Skeletal muscle satellite cell (primary cell): ENCODE measurements at regions not wholly inside any gene's neighbourhood (a gene's known extent, or its start where the extent isn't known, plus 50 kb on each side); places are given as distances from the start of the nearest gene placed in this dataset.
"Not testable (repeated sequence)": the region's sequence is repeated elsewhere in the genome, so short reads cannot be mapped to it uniquely, and the experiment has no call there.

Experiments used
- H3K27me3 ChIP-seq: 2 replicates; pipeline ENCODE4 v1.7.0; 2013; ENCODE audit warnings: low read length; ENCODE audit not compliant: control insufficient read depth, insufficient read depth
- H3K36me3 ChIP-seq: 2 replicates; pipeline ENCODE4 v1.7.0; 2013; ENCODE audit warnings: mild to moderate bottlenecking, control low read depth, low read length; ENCODE audit not compliant: insufficient read depth
- H3K4me1 ChIP-seq: 2 replicates; pipeline ENCODE4 v1.7.0; 2013; ENCODE audit warnings: low read length; ENCODE audit not compliant: control insufficient read depth, insufficient read depth
- H3K4me2 ChIP-seq: 2 replicates; pipeline ENCODE4 v1.7.0; 2013; ENCODE audit warnings: mild to moderate bottlenecking, low read length
- H3K4me3 ChIP-seq: 2 replicates; pipeline ENCODE4 v1.7.0; 2013; ENCODE audit warnings: low read length
- H3K9ac ChIP-seq: 2 replicates; pipeline ENCODE4 v1.7.0; 2013; ENCODE audit warnings: mild to moderate bottlenecking, low read depth, low read length, moderate library complexity
- H3K9me3 ChIP-seq: replicated peaks from 2 replicates; pipeline ENCODE4 v1.7.0; 2013; ENCODE audit warnings: mild to moderate bottlenecking, control low read depth, low read length

DNA sequence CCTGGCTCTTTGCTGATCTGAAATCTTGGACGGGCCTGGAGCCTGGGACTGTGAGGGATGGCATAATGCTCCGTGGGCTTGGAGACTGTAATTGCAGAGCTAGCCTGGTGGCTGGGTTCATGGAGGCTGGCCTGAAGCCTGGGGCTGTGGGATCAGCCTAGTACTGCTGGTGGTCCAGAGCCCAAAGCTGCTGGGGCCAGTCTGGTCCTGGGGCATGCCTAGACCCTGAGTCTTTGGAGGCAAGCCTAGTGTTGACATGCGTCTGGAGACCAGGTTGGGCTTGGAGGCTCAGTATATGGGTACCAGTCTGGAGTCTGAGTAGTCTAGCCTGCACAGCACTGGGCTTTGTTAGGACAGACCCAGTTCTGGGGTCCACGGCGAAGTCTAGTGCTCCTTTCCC lies 172.0 kb upstream of the ZC4H2 start:
- no peaks in the 10 kb centered on the region for H3K36me3 ChIP-seq
- H3K9me3 ChIP-seq: no peaks in the 10 kb centered on the region
- H3K4me2 ChIP-seq: no peak overlapping the region
- H3K9ac ChIP-seq: no peak overlapping the region
- no peaks in the 10 kb centered on the region for H3K27me3 ChIP-seq
- no peaks in the 10 kb centered on the region for H3K4me1 ChIP-seq
- no peak overlapping the region for H3K4me3 ChIP-seq

DNA sequence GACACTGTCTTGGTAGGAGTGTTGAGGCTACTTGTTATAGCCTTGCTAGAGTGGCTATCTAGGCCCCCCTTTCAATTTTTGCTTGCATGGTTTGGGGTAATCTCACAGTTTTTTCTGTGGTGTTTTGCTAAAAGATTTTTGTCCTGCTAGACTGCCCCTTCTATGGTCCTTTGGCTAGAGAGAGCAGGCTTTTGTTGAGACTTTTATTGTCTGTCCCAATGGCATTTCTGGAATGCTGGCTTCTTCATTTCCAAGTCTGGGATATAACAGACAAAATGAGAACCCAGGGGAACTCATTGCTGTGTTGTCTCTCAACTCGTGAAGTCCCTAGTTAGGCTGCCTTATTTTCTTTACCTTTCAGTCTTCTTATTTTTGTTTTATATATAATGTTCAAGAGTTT lies 160.2 kb upstream of the ZC4H2 start:
- no peaks in the 10 kb centered on the region for H3K36me3 ChIP-seq
- H3K4me3 ChIP-seq: no peak overlapping the region
- no peaks in the 10 kb centered on the region for H3K27me3 ChIP-seq
- H3K4me2 ChIP-seq: no peak overlapping the region
- peaks cover 2% of the 10 kb centered on the region for H3K9me3 ChIP-seq
- no peaks in the 10 kb centered on the region for H3K4me1 ChIP-seq
- H3K9ac ChIP-seq: no peak overlapping the region

DNA sequence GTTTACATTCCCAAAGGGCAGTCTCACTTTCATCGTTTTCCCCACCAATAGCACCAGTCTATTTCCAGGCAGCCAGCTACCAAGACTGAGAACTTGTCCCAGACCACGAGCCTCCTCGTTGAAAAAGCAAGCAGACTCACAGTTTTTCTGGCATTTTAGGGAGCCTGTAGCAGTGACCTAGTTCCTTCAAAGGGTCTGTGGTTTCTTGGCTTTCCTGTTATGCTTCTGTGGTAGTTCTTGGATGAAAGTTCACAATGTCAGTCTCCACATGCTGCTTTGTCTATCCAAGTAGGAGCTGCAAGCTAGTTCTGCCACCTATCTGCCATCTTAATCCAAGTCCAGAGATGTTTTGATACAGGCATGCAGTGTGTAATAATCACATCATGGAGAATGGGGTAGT lies 151.6 kb upstream of the ZC4H2 start:
- Histone ChIP-seq H3K36me3 (no peaks in the 10 kb centered on the region), H3K4me1 (no peaks in the 10 kb centered on the region), H3K9me3 (peaks cover 4% of the 10 kb centered on the region), H3K4me2 (no peak overlapping the region), H3K9ac (no peak overlapping the region), H3K27me3 (no peaks in the 10 kb centered on the region), H3K4me3 (no peak overlapping the region)

DNA sequence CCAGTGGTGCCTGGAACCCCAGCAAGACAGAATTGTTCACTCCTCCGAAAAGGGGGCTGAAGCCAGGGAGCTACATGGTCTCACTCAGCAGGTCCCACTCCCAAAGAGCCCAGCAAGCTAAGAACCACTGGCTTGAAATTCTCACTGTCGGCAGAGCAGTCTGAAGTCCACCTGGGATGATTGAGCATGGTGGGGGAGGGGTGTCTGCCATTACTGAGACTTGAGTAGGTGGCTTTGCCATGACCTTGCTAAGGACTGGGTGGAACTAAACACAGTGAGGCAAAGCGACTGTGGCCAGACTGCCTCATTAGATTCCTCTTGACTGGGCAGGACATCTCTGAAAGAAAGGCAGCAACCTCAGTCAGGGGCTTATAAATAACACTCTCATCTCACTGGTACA lies 122.6 kb upstream of the ZC4H2 start:
- Histone ChIP-seq H3K9me3 (no peaks in the 10 kb centered on the region), H3K27me3 (no peaks in the 10 kb centered on the region), H3K4me3 (no peak overlapping the region), H3K4me2 (no peak overlapping the region), H3K4me1 (no peaks in the 10 kb centered on the region), H3K36me3 (no peaks in the 10 kb centered on the region), H3K9ac (no peak overlapping the region)

DNA sequence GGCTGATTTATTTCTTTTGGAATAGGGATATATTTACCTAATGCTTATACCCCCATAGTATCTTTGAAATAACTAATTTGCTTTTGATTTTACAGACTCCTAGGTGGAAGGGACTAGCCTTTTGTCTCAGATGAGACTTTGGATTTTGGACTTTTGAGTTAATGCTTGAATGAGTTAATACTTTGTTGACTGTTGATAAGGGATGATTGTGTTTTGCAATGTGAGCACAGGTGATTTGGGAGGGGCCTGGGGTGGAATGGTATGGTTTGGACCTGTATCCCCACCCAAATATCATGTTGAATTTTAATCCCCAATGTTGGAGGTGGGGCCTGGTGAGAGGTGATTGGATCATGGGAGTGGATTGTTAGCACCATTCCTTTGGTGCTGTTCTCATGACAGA lies 117.4 kb upstream of the ZC4H2 start:
- no peak overlapping the region for H3K4me3 ChIP-seq
- no peak overlapping the region for H3K9ac ChIP-seq
- no peaks in the 10 kb centered on the region for H3K9me3 ChIP-seq
- no peaks in the 10 kb centered on the region for H3K4me1 ChIP-seq
- H3K27me3 ChIP-seq: no peaks in the 10 kb centered on the region
- H3K4me2 ChIP-seq: no peak overlapping the region
- H3K36me3 ChIP-seq: no peaks in the 10 kb centered on the region

DNA sequence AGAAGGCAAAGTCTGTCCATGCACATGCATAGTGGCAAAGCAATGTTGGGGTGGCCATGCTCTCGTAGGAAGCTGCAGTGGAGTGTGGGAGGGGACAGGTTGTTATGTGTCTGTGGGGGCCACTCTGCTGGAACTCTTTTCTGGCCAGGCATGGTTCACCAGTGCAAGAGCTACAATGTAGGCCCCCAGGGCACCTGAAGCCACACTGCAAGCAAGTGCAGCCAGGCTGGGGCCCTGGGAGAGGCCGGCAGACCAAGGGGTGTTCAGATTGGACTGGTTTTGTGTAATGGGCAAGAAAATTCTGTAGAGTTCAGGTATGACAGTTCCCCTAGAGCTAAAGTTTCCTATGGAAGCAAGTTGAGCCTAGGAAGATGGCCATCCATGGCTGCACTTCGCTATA lies 97.0 kb upstream of the ZC4H2 start:
- H3K27me3 ChIP-seq: no peaks in the 10 kb centered on the region
- no peak overlapping the region for H3K4me2 ChIP-seq
- no peak overlapping the region for H3K9ac ChIP-seq
- no peaks in the 10 kb centered on the region for H3K4me1 ChIP-seq
- H3K9me3 ChIP-seq: no peaks in the 10 kb centered on the region
- H3K36me3 ChIP-seq: no peaks in the 10 kb centered on the region
- H3K4me3 ChIP-seq: no peak overlapping the region

DNA sequence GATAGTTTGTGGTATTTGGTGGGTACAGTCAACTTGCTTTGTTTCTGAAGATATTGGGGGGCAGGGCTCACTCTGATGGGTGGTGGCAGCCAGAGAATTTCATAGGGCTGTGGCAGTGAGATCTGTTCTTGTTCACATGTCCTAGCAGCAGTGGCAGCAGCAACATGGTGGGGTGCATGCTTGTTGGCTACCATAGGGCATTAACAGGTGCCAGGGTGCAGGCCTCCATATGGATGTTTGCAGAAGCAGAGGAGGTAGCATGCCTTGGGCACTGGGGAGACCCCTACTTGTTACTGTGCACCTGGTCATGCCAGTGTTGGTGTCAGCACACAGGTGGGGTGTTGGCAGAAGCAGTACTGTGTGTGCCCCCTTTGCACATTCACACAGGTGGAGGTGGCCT lies 96.3 kb upstream of the ZC4H2 start:
- Histone ChIP-seq H3K4me2 (no peak overlapping the region), H3K9me3 (no peaks in the 10 kb centered on the region), H3K36me3 (no peaks in the 10 kb centered on the region), H3K4me3 (no peak overlapping the region), H3K4me1 (no peaks in the 10 kb centered on the region), H3K9ac (no peak overlapping the region), H3K27me3 (no peaks in the 10 kb centered on the region)

DNA sequence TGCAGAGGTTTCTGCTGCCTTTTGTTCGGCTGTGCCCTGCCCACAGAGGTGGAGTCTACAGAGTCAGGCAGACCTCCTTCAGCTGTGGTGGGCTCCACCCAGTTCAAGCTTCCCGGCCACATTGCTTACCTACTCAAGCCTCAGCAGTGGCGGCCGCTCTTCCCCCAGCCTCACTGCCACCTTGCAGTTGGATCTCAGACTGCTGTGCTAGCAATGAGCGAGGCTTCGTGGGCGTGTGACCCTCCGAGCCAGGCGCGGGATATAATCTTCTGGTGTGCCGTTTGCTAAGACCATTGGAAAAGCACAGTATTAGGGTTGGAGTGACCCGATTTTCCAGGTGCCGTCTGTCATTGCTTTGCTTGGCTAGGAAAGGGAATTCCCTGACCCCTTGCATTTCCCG lies 82.4 kb upstream of the ZC4H2 start:
- not testable (repeated sequence) for H3K27me3 ChIP-seq, H3K4me3 ChIP-seq, H3K4me2 ChIP-seq, H3K36me3 ChIP-seq, H3K4me1 ChIP-seq, H3K9me3 ChIP-seq, H3K9ac ChIP-seq

DNA sequence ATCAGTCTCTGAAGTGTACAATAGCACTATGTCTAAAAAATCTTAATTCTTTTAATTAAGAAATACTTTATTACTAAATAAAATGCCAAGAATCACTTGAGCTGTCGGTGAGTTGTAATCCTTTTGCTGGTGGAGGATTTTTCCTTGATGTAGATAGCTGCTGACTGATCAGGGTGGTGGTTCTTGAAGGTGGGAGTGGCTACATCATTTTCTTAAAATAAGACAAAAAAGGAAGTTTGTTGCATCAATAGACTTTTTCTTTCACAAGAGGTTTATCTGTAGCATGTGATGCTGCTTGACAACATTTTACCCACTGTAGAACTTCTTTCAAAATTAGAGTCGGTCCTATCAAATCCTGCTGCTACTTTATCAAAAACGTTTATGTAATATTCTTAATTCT lies 68.8 kb upstream of the ZC4H2 start:
- H3K4me1 ChIP-seq: no peaks in the 10 kb centered on the region
- H3K4me3 ChIP-seq: no peak overlapping the region
- H3K9me3 ChIP-seq: no peaks in the 10 kb centered on the region
- H3K4me2 ChIP-seq: no peak overlapping the region
- no peak overlapping the region for H3K9ac ChIP-seq
- H3K27me3 ChIP-seq: no peaks in the 10 kb centered on the region
- H3K36me3 ChIP-seq: no peaks in the 10 kb centered on the region

DNA sequence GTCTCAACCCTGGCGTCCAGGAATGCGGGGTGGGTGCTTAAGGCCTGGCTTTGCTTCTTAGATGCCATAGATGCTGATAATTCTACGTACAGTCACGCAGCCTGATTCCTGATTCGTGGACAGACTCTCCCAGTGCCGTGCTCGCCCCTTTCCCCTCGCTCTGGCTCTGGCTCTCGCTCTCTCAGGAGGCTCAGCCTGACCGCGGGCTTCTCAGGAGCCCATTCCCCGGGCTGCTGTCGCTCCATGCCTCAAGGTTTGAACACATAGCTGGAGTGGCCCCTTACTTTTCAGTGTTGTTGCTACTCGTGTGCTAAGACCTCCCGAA lies 59.2 kb upstream of the ZC4H2 start:
- peak overlapping the region; percentile 80 for H3K4me2 ChIP-seq
- H3K9me3 ChIP-seq: no peaks in the 10 kb centered on the region
- H3K9ac ChIP-seq: peak overlapping the region; percentile 66
- H3K36me3 ChIP-seq: no peaks in the 10 kb centered on the region
- no peaks in the 10 kb centered on the region for H3K4me1 ChIP-seq
- H3K4me3 ChIP-seq: peak overlapping the region; percentile 79
- H3K27me3 ChIP-seq: no peaks in the 10 kb centered on the region

DNA sequence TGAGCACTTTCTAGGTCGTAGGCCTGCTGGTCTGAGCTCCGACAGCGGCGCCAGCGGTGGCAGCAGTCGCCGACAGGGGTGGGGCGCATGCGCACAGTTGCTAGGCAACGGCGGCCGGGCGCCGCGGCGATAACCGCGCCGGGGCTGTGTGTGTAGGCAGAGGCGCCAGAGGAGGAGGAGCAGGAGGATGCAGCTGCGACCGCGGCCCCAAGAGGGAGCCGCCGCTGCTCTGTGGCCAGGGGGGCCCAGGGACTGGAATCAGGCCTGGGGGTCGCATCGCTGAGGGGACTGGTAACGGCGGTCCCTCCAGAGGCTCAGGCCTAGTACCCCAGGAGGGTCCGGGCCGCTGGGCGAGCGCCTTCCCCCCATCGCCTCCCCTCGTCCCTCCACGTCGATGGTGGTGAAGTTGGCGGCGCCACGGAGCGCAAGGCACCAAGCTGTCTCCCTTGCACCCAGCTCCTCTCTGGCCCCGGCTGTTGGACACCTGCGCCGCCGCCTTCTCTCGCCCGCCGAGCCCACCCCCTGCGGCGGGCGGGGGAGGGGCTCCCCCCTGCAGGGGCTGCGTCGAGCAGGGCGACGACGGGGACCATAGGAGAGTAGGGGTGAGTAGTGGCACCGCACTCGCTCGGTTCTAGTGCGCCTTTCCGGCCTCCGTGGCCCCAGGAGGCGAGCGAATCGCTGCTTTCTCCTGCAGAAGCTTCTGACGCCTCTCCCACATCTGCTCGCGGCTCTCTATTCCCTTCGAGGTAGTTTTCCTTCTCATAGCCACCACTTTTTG lies 58.6 kb upstream of the ZC4H2 start, which contains the start of gene ZC3H12B:
ZC3H12B (plus strand) TSS at position 159 of the 778 bp plus-strand sequence.
- Histone ChIP-seq H3K4me3 (peak within 1 kb of the TSS; percentile 79), H3K27me3 (no peaks in the 10 kb centered on the region), H3K4me1 (no peaks in the 10 kb centered on the region), H3K4me2 (peak within 1 kb of the TSS; percentile 80), H3K36me3 (no peaks in the 10 kb centered on the region), H3K9ac (peak within 1 kb of the TSS; percentile 66), H3K9me3 (no peaks in the 10 kb centered on the region)

DNA sequence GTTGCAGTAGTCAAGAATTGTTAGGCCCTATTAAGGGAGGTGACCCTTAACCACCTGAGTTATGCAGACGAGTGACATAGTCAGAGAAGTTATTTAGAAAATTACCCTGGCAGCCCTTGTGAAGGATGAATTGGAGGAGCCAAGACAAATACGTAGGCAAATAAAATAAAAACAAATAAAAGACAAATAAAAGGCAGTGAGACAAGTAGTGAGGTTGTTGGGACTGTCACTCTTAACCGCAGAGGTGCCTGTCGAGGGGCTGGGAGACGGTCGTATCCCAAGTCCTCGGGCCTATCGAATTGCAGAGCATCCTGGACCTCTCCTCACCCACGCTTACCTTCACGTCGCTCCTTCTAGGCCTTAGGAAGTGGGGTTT lies 58.0 kb upstream of the ZC4H2 start:
- Histone ChIP-seq H3K27me3 (no peaks in the 10 kb centered on the region), H3K4me1 (no peaks in the 10 kb centered on the region), H3K4me3 (peak overlapping the region; percentile 79), H3K36me3 (no peaks in the 10 kb centered on the region), H3K9ac (peak overlapping the region; percentile 62), H3K4me2 (peak overlapping the region; percentile 80), H3K9me3 (no peaks in the 10 kb centered on the region)
